ENCODE measurements at regions not wholly inside any gene's neighbourhood (a gene's known extent, or its start where the extent isn't known, plus 50 kb on each side); places are given as distances from the start of the nearest gene placed in this dataset.

- H3K4me1 ChIP-seq: no peaks in the 10 kb centered on the region
- H3K4me3 ChIP-seq: no peak overlapping the region
- no peaks in the 10 kb centered on the region for H3K9me3 ChIP-seq
- TF ChIP-seq CTCF (IDR thresholded peaks at IDR 0.05): no peak
- H3K27me3 ChIP-seq: no peaks in the 10 kb centered on the region
- DNase-seq (no peak), ATAC-seq (no peak)
- no peaks in the 10 kb centered on the region for H3K36me3 ChIP-seq
- H3K27ac ChIP-seq: no peak overlapping the region
- intact Hi-C loops (cut with DNase I): no loop called here
Observed at GRCh38 chr2:134167015-134167414, 86.9 kb upstream of the MGAT5 start.

- H3K36me3 ChIP-seq: no peaks in the 10 kb centered on the region
- H3K27ac ChIP-seq: no peak overlapping the region
- H3K4me1 ChIP-seq: no peaks in the 10 kb centered on the region
- TF ChIP-seq CTCF (IDR thresholded peaks at IDR 0.05): no peak
- H3K9me3 ChIP-seq: no peaks in the 10 kb centered on the region
- no peaks in the 10 kb centered on the region for H3K27me3 ChIP-seq
- no peak for ATAC-seq
- DNase-seq: no peak
- intact Hi-C loops (cut with DNase I): no loop called here
- H3K4me3 ChIP-seq: no peak overlapping the region
Observed at GRCh38 chr2:134169788-134170187, 84.1 kb upstream of the MGAT5 start.

GRCh38 chr2:134170294-134170693 lies 83.6 kb upstream of the MGAT5 start:
- no peaks in the 10 kb centered on the region for H3K27me3 ChIP-seq
- H3K27ac ChIP-seq: no peak overlapping the region
- no peak overlapping the region for H3K4me3 ChIP-seq
- H3K9me3 ChIP-seq: no peaks in the 10 kb centered on the region
- DNase-seq: no peak
- no peak for TF ChIP-seq CTCF (IDR thresholded peaks at IDR 0.05)
- peak; percentile 41 for ATAC-seq
- no peaks in the 10 kb centered on the region for H3K36me3 ChIP-seq
- H3K4me1 ChIP-seq: no peaks in the 10 kb centered on the region
- intact Hi-C loops (cut with DNase I): no loop called here

DNA sequence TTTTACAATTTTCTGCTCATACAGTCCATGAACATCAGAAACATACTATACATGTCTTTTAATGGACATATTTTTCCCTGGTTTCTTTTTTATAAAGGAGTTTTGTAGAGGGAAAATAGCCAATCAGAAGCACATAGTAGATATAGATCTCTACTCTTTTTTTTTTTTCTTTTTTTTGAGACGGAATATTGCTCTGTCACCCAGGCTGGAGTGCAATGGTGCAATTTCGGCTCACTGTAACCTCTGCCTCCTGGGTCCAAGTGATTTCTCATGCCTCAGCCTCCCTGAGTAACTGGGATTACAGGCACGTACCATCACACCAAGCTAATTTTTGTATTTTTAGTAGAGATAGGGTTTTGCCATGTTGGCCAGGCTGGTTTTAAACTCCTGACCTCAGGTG lies 83.2 kb upstream of the MGAT5 start:
- Histone ChIP-seq H3K27me3 (no peaks in the 10 kb centered on the region), H3K27ac (no peak overlapping the region), H3K9me3 (no peaks in the 10 kb centered on the region), H3K4me1 (no peaks in the 10 kb centered on the region), H3K36me3 (no peaks in the 10 kb centered on the region), H3K4me3 (no peak overlapping the region)
- DNase-seq: no peak
- ATAC-seq: no peak
- no peak for TF ChIP-seq CTCF (IDR thresholded peaks at IDR 0.05)
- intact Hi-C loops (cut with DNase I): no loop called here

DNA sequence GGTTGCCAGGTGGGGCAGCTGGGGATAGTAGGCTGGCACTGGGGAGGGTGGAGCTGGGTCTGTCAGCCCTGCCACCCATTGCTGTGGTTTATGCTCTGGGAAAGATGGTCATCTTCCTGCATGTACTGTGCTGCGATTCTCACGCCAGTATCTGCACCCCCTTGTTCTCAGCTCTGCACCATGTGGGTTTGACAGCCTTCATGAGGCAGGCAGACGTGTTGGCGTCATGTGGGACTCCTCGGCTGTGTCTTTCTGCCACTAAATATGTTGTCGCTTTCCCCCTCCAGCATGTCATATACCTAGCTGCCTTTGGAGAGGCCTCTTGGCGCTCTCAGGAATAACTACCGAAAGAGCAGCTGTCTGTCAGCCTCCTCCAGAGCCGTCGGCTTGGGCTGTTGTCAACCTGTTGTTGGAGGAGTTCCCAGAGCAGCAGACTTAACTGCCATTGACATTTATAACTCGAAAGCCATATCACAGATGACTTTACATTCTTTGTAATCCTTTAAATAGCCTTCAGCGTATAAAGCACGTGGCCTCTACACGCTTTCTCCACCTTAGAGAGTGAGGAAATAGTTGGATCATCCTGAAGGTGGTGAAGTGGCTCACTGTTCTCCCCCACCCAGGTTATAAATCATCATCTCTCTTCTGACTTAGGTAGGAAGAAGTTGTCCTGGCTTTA lies 80.4 kb upstream of the MGAT5 start:
- no peak for DNase-seq
- intact Hi-C loops (cut with DNase I): no loop called here
- TF ChIP-seq CTCF (IDR thresholded peaks at IDR 0.05): no peak
- H3K4me1 ChIP-seq: peaks cover 4% of the 10 kb centered on the region
- H3K4me3 ChIP-seq: no peak overlapping the region
- H3K27ac ChIP-seq: no peak overlapping the region
- H3K27me3 ChIP-seq: no peaks in the 10 kb centered on the region
- H3K36me3 ChIP-seq: no peaks in the 10 kb centered on the region
- no peaks in the 10 kb centered on the region for H3K9me3 ChIP-seq
- ATAC-seq: peak; percentile 65

DNA sequence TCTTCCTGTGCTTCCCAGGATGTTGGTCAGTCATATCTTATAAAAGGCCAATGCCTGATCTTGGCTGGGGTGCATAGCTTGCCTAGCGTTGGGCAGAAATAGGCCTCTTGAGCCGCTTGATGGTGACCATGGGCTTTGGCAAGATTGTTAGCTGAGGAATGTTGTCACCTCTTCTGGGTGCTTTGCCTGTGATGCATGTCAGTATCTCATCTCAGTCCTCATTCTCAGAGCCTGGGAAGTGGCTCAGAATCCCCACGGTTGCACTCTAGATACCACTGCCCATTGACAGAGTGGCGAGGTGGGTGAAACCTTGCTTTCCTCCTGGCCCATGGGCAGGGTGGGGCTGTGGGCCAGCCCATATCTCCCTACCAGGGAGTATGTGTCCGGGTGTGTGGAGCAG lies 79.2 kb upstream of the MGAT5 start:
- peaks cover 9% of the 10 kb centered on the region for H3K4me1 ChIP-seq
- no peaks in the 10 kb centered on the region for H3K27me3 ChIP-seq
- no peak overlapping the region for H3K27ac ChIP-seq
- no peak overlapping the region for H3K4me3 ChIP-seq
- intact Hi-C loops (cut with DNase I): no loop called here
- H3K36me3 ChIP-seq: no peaks in the 10 kb centered on the region
- DNase-seq (no peak), ATAC-seq (no peak)
- no peak for TF ChIP-seq CTCF (IDR thresholded peaks at IDR 0.05)
- H3K9me3 ChIP-seq: no peaks in the 10 kb centered on the region
